SK-N-SH (cell line): ENCODE measurements at regions not wholly inside any gene's neighbourhood (a gene's known extent, or its start where the extent isn't known, plus 50 kb on each side); places are given as distances from the start of the nearest gene placed in this dataset.

Experiments used
- CTCF ChIP-seq: fragments of 200-600 bp; sonication (generic); IDR thresholded peaks from 2 replicates; pipeline ENCODE4 v1.6.1; 2017; ENCODE audit warnings: antibody characterized with exemption, mild to moderate bottlenecking, moderate library complexity
- EP300 ChIP-seq, 2 experiments: IDR thresholded peaks; 2 replicates each; pipeline versions ENCODE4 v1.4.0 to v1.6.1; 2012; ENCODE audit warnings: borderline replicate concordance in 1 of 2, low read depth in 1 of 2, low read length in 1 of 2
- NFIC ChIP-seq: IDR thresholded peaks from 2 replicates; pipeline ENCODE4 v1.4.0; 2012; ENCODE audit warnings: borderline replicate concordance
- NRF1 ChIP-seq: IDR thresholded peaks from 2 replicates; pipeline ENCODE4 v1.6.1; 2012; ENCODE audit warnings: low read depth, mild to moderate bottlenecking, low read length
- POLR2AphosphoS5 ChIP-seq: IDR thresholded peaks from 2 replicates; pipeline ENCODE4 v1.6.1; 2012; ENCODE audit warnings: low read depth, low read length
- RXRA ChIP-seq: IDR thresholded peaks from 2 replicates; pipeline ENCODE4 v1.4.0; 2012; ENCODE audit warnings: low read depth, mild to moderate bottlenecking, borderline replicate concordance
- TF ChIP-seq, protein P1 (sequence below): fragments of 150-350 bp; IDR thresholded peaks from 2 replicates; pipeline ENCODE4 v1.6.1; 2017; ENCODE audit warnings: antibody characterized with exemption, low read length, low read depth, borderline replicate concordance

GRCh38 chr1:30027247-30027646, 696.1 kb downstream of the MATN1 start:
- no peak for TF ChIP-seq POLR2AphosphoS5
- TF ChIP-seq NFIC: no peak
- TF ChIP-seq, protein P1, sequence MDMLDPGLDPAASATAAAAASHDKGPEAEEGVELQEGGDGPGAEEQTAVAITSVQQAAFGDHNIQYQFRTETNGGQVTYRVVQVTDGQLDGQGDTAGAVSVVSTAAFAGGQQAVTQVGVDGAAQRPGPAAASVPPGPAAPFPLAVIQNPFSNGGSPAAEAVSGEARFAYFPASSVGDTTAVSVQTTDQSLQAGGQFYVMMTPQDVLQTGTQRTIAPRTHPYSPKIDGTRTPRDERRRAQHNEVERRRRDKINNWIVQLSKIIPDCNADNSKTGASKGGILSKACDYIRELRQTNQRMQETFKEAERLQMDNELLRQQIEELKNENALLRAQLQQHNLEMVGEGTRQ: no peak
- no peak for TF ChIP-seq CTCF
- no peak for TF ChIP-seq EP300 (IDR thresholded peaks at IDR 0.05; ENCODE audit: borderline replicate concordance in 1 of 2, low read depth in 1 of 2, low read length in 1 of 2)
- no peak for TF ChIP-seq NRF1
- TF ChIP-seq RXRA: no peak
